HEK293 (cell line): ENCODE measurements at regions not wholly inside any gene's neighbourhood (a gene's known extent, or its start where the extent isn't known, plus 50 kb on each side); places are given as distances from the start of the nearest gene placed in this dataset.

ENCODE experiments used
- CTCF ChIP-seq: fragments of 450-650 bp; formaldehyde crosslinking; IDR thresholded peaks from 2 replicates; pipeline ENCODE4 v1.5.1; 2016; ENCODE audit warnings: missing biosample characterization, missing genetic modification characterization
- HOXA7 ChIP-seq: sonication (generic); formaldehyde crosslinking; IDR thresholded peaks from 2 replicates; pipeline ENCODE4 v1.8.1; 2022; ENCODE audit warnings: missing genetic modification reagents, borderline replicate concordance
- REST ChIP-seq: fragments of 450-650 bp; formaldehyde crosslinking; IDR thresholded peaks from 2 replicates; pipeline ENCODE4 v1.5.1; 2016; ENCODE audit warnings: missing biosample characterization, missing genetic modification characterization
- ZNF121 ChIP-seq: fragments of 450-650 bp; formaldehyde crosslinking; IDR thresholded peaks from 2 replicates; pipeline ENCODE4 v1.5.1; 2016; ENCODE audit warnings: missing biosample characterization, missing genetic modification characterization
- ZNF18 ChIP-seq: fragments of 450-650 bp; formaldehyde crosslinking; IDR thresholded peaks from 2 replicates; pipeline ENCODE4 v1.5.1; 2016; ENCODE audit warnings: missing biosample characterization, missing genetic modification characterization
- ZNF324 ChIP-seq: fragments of 450-650 bp; formaldehyde crosslinking; IDR thresholded peaks from 2 replicates; pipeline ENCODE4 v1.5.1; 2016; ENCODE audit warnings: missing biosample characterization, missing genetic modification characterization
- ZNF426 ChIP-seq: fragments of 450-650 bp; formaldehyde crosslinking; IDR thresholded peaks from 2 replicates; pipeline ENCODE4 v1.5.1; 2017; ENCODE audit warnings: missing biosample characterization, missing genetic modification characterization, mild to moderate bottlenecking, inconsistent platforms, moderate library complexity
- ZNF621 ChIP-seq: fragments of 450-650 bp; formaldehyde crosslinking; IDR thresholded peaks from 2 replicates; pipeline ENCODE4 v1.5.1; 2017; ENCODE audit warnings: missing biosample characterization, missing genetic modification characterization
- ZNF629 ChIP-seq: fragments of 450-650 bp; formaldehyde crosslinking; IDR thresholded peaks from 2 replicates; pipeline ENCODE4 v1.5.1; 2017; ENCODE audit warnings: missing biosample characterization, missing genetic modification characterization
- ZNF670 ChIP-seq: fragments of 450-650 bp; formaldehyde crosslinking; IDR thresholded peaks from 2 replicates; pipeline ENCODE4 v1.5.1; 2016; ENCODE audit warnings: missing biosample characterization, missing genetic modification characterization, low read depth
- ZNF791 ChIP-seq: fragments of 450-650 bp; formaldehyde crosslinking; IDR thresholded peaks from 2 replicates; pipeline ENCODE4 v1.5.1; 2016; ENCODE audit warnings: missing biosample characterization, missing genetic modification characterization
- TF ChIP-seq, protein P1 (sequence below): fragments of 450-650 bp; formaldehyde crosslinking; IDR thresholded peaks from 2 replicates; pipeline ENCODE4 v1.5.1; 2016; ENCODE audit warnings: missing biosample characterization, missing genetic modification characterization

GRCh38 chr4:27759611-27760575 lies 899.3 kb downstream of the STIM2 start:
- TF ChIP-seq CTCF (tag by site-specific recombination) (no peak), ZNF629 (no peak), HOXA7 (CRISPR knock-in tag) (no peak), ZNF324 (no peak), ZNF670 (tag by site-specific recombination) (no peak), ZNF18 (tag by site-specific recombination) (no peak), ZNF621 (tag by site-specific recombination) (no peak), ZNF791 (tag by site-specific recombination) (no peak), ZNF121 (tag by site-specific recombination) (no peak), ZNF426 (tag by site-specific recombination) (no peak), REST (no peak)
- TF ChIP-seq, protein P1, sequence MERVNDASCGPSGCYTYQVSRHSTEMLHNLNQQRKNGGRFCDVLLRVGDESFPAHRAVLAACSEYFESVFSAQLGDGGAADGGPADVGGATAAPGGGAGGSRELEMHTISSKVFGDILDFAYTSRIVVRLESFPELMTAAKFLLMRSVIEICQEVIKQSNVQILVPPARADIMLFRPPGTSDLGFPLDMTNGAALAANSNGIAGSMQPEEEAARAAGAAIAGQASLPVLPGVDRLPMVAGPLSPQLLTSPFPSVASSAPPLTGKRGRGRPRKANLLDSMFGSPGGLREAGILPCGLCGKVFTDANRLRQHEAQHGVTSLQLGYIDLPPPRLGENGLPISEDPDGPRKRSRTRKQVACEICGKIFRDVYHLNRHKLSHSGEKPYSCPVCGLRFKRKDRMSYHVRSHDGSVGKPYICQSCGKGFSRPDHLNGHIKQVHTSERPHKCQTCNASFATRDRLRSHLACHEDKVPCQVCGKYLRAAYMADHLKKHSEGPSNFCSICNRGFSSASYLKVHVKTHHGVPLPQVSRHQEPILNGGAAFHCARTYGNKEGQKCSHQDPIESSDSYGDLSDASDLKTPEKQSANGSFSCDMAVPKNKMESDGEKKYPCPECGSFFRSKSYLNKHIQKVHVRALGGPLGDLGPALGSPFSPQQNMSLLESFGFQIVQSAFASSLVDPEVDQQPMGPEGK (tag by site-specific recombination): no peak
